GM13976 (cell line): ENCODE measurements at regions not wholly inside any gene's neighbourhood (a gene's known extent, or its start where the extent isn't known, plus 50 kb on each side); places are given as distances from the start of the nearest gene placed in this dataset.

Experiments used
- DNase-seq: peaks from one replicate; pipeline ENCODE4 v3.0.0; 2012; ENCODE audit warnings: low spot score
- CTCF ChIP-seq: IDR thresholded peaks from 2 replicates; pipeline ENCODE4 v1.5.1; 2012; ENCODE audit warnings: borderline replicate concordance, mild to moderate bottlenecking; ENCODE audit not compliant: insufficient read depth; ENCODE audit errors: extremely low read depth, missing control alignments, control extremely low read depth
- in situ Hi-C: fragments of 300-500 bp; cut with MboI; formaldehyde crosslinking; loops from one replicate; pipeline ENCODE4 v1.12.0; 2022; ENCODE audit warnings: low sequenced_read_pairs, mixed read lengths, inconsistent platforms; ENCODE audit not compliant: unreplicated experiment

DNA sequence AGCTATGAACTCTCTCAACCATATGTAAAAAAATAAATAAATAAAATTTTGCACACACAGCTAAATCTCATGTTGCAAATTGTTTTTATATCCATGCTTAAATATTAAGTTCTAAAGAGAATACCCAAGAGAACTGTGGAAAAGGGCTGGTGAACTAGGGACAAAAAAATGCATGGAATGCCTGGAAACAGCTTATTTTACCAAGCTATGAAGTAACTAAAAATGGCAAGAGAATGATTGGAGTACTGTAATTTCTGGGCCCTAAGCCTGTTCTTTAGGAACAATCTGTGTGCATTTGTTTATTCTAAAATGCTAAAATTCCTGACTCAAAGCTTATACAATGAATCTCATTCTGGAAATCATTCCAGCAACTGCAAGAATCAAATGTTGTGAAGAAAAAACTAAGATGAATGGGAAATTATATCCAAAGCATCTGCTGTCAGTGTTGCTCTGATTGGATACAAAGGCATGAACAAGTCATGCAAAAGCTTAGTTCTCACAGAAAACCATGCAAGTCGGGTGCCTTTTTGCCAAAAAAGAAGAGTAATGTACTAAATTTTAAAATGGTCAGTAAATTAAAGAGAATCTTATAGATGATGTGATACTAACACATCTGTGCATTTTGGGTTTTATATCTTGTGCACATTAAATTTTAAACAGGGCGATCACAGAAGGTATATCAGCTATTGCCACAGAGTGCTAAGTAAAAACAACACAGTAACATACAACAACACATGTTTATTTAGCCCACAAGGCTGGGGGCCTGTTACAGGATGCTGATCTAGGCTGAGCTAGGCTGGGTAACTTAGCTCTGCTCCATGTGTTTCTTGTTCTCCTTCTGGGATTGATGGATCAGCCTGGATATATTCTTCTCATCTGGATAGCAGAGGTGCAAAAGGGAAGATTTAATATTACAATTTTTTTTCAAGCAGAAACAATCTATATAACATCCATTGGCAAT, 453.5 kb upstream of the SEMA3A start:
- in situ Hi-C loops: no loop called here
- no peak for DNase-seq
- TF ChIP-seq CTCF: no peak

DNA sequence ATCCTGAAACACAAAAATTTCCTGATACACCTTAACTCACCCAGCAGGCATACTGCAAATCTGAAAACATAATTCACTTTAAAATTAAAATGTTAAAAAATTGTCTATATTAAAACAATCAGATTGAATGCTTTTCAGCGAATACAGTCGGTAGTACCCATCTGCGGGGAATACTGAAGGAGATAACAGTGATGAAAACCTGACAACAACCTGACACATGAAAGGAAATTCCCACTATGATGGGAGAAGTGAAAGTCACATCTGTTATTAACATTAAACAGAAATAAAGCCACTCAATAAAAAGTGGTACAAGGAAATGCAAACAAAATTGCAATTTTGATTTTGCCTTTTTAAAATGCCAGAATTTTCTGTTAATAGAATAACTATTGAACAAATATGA, 448.0 kb upstream of the SEMA3A start:
- TF ChIP-seq CTCF: no peak
- in situ Hi-C loops: no loop called here

GRCh38 chr7:84640637-84641036, 446.0 kb upstream of the SEMA3A start:
- in situ Hi-C loops: no loop called here
- TF ChIP-seq CTCF: no peak
- DNase-seq: no peak

More for the DNA sequence above, 448.0 kb upstream of the SEMA3A start:
- DNase-seq: no peak

DNA sequence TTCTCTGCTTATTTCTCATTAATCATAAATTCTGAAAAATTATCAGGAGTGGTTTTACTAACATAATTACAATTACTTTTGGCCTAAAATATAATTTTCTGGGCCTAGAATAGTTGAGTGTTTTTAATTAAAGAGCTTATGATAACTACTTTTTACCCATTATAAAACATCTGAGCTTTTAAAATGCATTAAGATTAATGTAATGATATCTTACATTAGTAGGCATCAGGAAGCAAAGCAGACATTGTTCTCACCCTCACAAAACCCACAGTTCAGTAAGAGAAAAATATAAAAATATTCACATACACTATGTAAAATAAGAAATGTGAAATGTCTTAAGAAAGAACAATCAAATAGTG, 443.7 kb upstream of the SEMA3A start:
- no peak for DNase-seq
- TF ChIP-seq CTCF: no peak
- in situ Hi-C loops: no loop called here

DNA sequence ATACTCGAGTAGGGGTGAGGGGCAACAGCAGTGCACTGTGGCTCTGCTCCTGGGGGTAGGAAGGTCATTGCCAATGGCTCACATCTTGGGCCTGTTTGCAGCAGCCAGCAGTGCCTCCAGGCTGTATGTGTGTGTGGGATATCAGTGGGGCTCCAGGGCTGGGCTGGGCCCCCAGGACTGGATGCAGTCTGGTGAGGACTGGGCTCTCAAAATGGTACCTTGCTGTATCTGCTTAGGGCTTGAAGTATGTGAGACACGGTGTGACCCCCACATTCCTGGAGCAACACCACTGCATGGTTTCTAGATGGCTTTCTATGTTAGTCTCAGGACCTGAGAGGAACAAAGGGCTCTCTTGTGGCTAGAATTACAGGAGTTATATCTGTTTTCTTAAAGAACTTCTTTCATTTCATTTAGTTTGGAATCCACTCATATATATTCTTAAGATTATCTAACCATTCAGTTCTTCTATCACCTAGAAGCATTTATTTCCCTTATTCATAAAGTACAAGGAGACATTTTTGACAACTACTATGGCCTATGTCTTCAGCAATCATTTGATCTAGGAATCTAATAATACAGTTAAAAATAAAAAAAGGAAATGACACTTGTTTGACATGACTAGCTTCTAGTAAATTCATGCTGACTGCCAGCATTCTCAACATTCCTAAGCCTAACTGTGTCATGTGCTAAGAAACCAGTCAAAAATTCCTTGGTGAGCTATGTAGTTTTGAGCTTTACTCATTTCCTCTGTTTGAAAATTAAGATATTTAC, 443.2 kb upstream of the SEMA3A start:
- in situ Hi-C loops: no loop called here
- DNase-seq: no peak
- no peak for TF ChIP-seq CTCF

GRCh38 chr7:84631913-84632312, 437.3 kb upstream of the SEMA3A start:
- in situ Hi-C loops: no loop called here
- DNase-seq: no peak
- no peak for TF ChIP-seq CTCF
